NCI-H1436 (cell line): ENCODE measurements at regions not wholly inside any gene's neighbourhood (a gene's known extent, or its start where the extent isn't known, plus 50 kb on each side); places are given as distances from the start of the nearest gene placed in this dataset.

Experiments used
- DNase-seq: peaks from one replicate; lab custom pipeline; 2025; lab: John Stamatoyannopoulos, UW

DNA sequence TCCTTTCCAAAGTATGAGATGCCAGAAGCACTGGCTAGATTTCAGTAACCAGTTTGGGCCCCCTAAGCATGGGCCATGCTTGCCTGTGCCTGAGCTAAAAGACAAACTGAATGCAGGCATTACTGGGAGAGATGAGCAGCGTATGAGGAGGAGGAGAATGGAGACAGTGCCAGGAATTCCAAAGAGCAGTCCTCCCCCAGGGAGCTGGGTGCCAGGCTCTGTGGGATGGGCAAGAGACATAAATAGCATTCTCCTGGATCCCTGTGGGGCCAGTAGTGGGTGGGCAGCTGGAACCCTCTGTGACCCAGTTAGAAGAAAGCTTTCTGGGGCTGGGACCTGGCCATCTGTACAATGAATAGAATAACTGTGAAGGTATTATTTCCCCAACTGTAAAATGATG, 235.6 kb downstream of the KCNA4 start:
- no peak for DNase-seq

DNA sequence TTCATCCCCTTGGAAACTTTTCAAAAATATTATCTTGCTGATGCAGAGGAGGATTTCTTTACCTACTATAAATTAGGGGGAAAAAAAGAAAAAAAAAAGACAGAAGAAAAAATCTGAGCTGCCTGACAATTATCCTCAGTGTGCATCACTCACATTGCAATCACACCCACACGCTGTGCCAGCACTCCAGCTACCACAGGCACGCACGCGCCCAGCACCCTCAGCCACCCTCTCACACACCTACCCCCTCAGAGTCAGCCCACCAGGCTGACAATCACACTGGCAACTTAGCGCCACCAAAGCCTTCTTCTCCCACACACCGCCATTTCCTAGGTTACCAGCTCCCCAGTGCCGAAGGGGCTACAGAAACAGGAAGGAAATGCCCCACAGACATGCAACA, 236.1 kb downstream of the KCNA4 start:
- no peak for DNase-seq

DNA sequence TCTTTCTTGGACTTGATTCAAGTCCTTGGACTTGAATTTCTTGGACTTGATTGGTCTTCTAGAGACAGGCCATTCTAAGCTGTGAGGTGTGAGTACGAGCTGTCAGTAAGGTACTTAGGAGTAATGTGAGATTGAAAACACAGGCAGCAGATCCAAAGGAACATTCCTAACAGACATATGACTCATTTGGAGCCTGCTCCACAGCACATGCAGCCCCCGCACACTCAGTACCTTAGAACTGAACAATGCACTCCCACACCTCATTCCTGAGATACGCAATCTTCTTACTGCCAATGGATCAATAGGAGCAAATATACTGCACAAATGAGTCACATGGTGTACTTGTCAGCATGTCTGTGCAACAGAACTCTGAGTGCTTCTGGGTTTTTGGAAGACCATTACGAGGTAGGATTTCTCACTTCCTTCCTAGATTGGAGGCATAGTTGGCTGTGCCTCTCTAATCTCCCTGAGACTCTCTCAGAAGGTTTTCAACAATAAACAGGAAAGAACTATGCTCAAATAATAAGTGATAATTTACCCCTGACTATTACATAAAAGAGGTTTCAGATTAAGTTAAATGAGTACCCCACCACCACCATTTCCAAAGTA, 243.1 kb downstream of the KCNA4 start:
- DNase-seq = no peak

DNA sequence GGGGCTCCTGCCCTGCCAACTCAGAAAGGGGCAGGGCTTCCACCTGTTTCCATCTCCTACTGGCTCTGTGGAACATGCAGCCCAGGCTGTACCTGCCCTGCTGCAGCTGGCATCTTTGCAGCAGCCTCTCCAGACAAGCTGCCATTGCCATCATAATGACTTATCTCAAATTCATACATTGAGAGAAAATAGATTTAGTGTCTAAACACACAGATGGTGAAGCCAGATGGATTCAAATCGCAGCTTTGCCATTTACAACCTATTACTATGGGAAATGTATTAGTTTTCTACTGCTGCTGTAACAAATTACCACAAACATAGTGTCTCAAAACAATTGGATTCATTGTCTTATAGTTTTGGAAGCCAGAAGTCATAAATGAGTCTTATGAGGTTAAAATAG, 260.0 kb downstream of the KCNA4 start:
- no peak for DNase-seq

DNA sequence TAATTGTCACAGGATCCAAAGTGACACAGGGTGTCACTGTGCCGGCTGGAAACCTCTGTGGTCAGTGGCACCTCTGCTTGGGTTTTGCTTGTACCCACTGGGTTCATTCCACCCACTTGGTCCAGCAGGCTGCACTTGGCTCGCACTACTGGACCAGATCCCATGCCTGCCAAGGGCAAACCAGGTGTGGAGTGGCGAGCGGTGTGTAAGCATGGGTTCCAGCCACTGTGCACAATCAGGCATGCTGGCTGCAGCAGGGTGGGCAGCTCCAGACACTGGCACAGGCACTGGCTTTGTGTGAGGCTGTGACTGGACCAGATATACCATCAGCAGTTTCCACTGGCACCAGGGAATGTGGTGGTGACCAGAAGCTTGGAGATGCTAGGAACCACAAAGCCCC, 261.4 kb downstream of the KCNA4 start:
- no peak for DNase-seq

DNA sequence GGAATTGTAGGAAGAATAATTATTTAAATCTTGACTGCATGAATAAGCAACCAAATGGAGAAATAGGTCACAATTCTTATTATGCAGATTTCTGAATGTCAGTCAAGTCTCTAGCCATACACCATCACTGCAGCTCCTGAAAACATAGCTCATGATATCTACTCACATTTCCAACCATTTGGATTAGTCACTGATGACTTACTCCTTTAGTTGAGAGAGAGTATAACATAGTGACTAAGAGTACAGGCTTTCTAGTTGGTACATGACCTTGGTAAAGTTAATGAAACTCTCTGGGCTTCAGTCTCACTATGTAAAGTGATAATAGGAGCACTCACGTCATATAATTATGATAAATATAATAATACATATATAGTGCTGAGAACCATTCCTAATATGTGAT, 265.2 kb downstream of the KCNA4 start:
- DNase-seq = no peak

DNA sequence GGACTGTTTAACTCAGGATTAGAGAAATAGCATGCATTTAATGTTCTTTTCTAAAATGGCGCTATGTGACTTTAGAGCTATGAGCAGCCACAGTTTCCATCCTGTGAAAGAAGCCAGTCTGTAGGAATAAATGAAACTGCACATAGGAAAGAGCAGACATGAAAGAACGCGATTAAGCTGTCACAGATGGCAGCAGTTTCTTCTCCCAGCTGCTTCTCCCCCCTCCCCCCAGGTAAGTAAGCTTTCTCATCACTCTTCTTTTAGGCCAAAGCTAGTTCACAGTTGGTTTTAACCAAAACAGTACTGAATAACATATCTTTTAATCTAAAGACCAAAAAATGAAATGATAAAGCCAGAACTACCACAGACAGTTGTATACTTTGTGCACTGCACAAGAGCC, 266.4 kb downstream of the KCNA4 start:
- DNase-seq = no peak

DNA sequence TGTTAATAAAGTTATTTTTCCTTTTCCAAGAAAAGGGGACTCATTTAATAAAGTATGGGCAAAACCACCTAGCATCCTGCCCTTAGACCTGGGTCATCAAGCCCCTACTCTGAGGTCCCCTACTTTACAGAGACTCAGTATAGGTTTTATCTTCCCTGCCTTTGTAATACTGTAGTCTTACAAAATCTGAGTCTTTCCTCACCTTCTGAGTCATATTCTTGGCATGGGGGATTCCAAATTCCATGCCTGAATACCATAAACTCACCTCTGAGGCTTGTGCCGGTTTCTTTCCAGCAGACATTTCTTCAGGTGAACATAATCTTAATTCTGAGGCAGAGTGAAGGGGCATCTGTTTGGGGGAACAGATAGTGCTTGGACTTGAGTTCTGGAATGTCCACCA, 282.5 kb downstream of the KCNA4 start:
- DNase-seq = no peak

DNA sequence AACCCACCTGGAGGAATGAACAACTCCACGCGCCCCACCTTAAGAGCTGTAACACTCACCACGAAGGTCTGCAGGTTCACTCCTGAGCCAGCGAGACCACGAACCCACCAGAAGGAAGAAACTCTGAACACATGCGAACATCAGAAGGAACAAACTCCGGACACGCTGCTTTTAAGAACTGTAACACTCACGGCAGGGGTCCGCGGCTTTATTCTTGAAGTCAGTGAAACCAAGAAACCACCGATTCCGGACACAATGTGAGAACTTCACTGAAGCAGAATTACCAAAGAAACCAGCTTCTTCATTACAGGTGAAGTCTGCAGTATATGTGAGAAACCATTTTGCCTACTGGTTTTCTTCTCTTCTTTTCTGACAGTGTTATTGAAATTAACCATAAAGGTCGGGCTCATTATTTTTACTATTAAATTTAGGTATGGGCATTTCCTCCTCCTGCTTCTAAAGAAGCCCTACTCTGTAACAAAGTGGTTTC, 303.0 kb downstream of the KCNA4 start:
- no peak for DNase-seq

DNA sequence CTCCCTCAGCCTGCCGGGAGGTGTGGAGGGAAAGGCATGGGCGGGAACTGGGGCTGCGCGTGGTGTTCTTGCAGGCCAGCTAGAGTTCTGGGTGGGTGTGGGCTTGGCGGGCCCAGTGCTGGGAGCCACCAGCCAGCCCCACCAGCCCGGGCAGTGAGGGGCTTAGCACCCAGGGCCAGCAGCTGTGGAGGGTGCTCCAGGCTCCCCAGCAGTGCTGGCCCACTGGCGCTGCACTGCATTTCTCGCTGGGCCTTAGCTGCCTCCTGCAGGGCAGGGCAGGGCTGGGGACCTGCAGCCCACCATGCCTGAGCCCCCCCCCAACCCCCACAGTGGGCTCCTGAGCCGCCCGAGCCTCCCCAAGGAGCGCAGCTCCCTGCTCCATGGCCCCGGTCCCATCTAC, 304.2 kb downstream of the KCNA4 start:
- DNase-seq = no peak

DNA sequence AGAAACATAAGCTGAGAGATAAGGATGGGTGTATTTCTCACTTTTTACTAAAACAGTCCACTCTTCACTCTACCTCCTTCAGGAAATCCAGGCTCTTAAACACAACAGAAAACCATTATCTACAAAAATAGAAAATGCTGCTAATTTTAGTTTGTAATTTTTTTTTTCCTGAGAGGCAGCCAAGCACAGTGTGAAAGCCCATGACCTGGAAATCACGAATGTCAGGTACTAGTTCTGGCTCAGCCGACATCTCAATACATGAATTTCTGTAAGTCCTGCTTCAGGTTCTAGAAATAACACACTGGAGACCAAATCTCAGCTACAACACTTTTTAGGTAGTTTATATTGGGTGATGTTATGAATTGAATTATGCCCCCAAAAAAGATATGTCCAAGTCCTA, 308.9 kb downstream of the KCNA4 start:
- no peak for DNase-seq

DNA sequence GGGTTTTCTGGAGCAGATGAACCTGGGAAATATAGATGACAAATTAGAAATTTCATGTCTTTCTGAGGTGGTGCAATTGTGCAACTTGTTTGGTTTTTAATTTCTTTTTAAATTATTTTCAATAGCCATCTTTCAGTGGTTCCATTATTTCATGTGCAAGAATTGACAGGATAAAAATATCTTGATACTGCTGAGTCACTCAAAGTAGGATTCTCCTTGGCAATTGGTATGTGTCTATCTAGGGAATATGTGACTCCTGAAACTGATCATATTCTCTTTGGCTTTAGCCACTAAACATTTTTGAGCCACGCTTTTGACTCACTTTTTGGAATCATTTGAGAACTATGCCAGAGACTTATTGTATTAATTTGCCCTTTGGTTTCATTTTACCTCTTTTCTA, 331.5 kb downstream of the KCNA4 start:
- DNase-seq = no peak

DNA sequence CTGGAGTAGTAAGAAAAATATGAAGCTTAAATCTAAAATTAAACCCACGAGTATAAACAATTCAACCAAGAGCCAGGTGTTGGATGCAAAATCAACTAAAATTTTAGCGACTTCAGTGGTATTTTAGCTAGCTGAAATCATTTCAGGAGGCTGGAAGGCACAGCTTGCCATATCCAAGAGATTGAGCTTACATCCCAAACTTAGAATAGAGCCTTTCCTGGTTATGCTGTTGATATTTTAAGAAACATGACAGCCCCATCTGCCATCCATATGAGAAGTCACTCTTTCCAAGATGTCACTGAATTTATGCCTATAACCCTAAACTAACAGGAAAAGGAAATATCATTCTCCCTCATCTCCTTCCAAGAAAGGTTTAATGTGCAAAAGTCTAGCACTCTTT, 334.0 kb downstream of the KCNA4 start:
- DNase-seq = no peak

DNA sequence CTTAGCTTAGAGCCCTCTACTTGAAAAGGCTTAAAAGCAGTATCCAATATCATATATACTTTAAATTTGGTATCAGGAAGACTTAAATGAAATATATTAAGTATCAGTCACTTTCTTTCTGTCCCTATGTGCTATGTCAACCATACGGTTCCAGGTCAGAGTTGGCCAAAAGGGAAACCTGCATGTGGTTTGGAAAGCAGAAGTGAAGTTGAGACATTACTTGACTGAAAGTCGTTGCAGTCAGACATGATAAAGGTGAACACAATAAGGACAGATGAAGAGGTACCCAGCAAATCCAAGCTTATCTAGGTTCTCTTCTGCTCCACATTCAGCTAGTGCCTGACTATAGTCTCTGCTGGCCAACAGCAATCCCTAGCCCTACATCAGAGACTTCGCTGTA, 336.8 kb downstream of the KCNA4 start:
- DNase-seq = no peak

DNA sequence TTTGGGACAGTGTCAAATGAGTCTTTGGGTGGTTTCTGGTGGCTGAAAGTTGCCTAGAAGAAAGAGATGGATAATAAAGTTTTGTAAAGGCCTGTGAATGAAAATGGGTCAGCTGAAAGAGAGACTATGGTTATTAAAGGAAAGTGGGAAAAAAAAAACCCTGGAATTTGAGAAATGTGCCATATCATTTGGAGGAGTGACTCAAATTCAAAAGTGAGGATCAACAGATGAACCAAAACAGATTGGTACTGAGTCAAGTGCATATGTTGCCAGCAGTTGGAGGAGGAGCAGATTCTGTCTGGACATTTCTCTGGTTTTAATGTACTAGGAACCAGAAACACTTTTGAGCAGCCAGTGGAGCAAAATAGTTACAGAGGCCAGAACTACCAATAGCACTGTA, 339.8 kb downstream of the KCNA4 start:
- no peak for DNase-seq

DNA sequence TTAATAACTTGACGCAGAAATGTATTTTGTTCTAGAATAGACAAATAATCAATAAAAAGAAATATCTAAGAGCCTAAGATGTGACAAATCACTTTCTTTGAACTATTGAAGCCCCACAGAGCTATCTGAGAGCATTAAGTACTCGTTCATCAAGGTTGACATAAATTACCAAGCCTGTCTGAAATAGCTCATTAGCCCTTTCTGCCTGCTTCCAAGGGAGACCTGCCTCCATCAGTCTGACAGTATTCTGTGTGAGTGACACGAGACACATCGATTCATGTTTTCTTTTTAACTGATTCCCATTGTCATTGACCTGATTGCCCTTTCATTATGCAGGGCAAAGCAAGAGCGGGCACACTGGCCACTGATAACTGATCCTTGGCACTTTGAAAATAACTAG, 347.5 kb downstream of the KCNA4 start:
- DNase-seq = no peak

DNA sequence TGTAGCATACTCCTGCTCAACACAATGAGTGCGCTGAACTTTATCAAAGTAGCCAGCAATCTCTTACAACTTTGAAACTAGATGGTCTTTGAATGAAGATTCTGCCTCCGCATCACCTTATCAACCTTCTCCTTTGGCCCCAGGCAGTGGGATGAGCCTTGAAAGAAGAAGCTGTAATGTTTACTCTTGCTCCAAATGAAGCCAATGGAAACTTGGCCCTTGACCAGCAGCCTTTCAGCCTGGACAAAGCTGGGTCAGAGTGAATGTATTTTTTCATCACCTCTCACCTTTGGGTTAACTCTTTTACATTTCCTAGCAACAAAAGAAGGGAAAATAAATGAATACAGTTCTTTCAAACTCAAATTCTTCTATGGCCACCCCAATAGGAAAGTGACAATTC, 359.1 kb downstream of the KCNA4 start:
- no peak for DNase-seq

DNA sequence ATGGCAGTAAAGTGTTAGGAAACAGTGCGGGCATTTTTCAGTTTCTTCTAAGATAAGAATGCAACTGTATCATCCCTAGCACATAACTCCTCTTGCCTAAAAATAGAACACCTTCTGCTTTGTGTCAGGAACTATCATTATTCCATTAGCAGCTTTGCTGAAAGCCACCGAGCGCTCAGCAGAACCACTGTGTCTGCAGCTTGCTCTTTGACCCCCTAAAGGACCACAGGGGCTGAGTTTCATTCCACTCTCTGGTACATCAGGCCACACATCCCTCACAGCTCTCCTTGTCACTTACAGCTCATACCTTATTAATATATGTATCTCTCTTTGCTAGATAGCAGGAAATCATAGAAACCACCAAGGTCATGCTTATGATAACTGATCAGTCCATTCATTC, 360.2 kb downstream of the KCNA4 start:
- DNase-seq = no peak

DNA sequence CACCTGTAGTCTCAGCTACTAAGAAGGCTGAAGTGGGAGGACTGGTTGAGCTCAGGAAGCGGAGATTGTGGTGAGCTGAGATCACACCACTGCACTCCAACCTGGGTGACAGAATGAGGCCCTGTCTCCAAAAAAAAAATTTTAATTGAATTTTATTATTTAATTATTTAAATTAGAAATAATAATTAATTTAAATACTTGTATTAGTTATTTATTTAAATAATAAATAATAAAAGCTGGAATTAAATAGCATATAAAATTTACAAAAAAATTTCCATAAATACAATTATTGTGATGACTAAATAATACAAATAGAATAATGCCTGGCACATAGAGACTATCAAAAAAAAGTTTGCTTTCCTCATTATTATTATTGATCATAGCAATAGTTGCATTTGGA, 371.5 kb downstream of the KCNA4 start:
- DNase-seq = no peak

DNA sequence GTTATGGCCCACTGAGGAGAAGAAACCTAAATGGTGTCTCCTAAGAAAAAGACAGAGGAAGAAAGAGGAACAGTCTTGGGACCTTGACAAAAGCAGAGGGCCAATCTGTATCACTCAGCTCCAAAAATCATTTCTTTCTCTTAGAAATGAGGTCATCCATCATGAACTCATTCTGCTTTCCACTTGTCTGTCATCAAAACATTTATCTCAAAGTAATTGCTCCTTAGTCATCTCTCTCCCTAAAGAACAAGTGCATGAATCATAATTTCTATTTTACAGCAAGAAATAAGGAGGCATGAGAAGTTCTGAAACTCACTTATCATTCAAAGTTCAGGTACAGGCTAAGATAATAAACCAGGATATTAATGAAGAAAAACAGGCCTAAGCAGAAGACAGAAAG, 375.6 kb downstream of the KCNA4 start:
- no peak for DNase-seq

DNA sequence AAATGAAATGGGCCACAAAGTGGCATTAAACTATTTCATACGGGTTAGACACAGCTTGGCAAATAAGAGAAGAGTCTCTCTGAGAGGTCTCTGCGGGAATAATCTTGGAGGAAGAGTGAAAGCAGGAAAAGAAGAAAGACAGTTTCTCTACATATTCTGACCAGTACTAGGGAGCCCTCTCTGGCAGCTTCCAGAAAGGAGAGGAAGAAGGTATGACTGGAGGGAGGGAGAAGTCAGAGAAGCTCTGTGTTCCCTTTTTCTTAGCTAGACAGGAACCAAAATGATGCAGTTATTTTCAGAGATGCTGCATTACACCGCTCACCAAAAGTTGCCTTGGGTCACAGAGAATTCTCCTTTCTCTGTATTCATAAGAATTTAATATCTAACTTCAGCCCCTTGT, 382.1 kb downstream of the KCNA4 start:
- DNase-seq = no peak

DNA sequence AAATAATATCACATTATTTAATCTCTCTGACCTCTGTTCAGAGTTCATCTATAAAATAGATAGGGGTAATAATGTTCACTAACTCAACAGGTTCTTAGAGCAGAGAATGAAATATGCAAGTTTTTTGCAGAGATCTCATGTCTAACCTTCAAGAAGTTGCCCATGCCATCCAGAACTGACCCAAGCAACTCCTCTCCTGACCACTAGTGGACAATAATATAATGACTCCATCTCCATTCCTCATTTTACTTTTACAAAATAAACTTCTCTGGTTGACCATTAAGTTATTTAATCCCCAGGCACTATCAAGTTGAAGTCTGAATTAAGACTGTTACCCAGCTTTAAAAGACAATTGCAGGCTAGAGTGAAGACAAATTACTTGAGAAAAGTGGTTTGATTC, 382.6 kb downstream of the KCNA4 start:
- DNase-seq = no peak

DNA sequence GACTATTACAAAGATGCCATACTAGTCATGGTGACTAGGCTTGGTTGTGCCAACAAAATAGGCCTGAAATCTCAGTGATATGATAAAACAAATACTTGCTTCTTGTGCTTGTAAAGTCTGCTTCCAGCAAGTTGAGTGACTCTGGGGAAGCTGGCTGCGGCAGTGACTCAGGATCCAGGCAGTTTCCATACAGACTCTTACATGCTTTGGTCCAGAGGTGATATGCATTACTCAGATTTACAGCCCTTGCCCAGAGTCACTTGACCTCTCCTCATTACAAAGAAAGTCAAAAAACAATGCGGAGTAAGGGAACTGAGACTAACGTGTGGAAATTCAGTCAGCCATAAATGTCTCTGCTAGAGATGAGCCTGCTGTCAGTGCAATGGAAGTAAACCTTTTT, 387.5 kb downstream of the KCNA4 start:
- no peak for DNase-seq

DNA sequence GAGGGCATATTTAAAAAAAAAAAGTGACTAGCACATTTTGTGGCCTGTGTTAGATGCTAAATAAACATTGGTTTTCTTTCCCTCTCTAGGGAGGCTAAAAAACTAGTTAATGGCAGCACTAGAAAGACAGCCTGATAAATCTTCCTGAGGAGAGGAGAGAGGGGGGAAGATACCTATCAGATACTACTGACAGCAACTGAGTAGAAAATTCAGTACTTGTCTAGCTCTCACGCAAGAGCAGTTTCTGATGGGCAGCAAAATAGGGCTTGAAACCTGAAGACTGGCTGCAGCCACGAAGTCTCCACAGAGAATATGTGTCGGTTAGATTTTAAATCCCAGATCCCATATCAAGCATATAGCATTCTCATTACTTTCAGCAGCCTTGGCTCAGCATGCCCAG, 388.2 kb downstream of the KCNA4 start:
- DNase-seq = no peak

DNA sequence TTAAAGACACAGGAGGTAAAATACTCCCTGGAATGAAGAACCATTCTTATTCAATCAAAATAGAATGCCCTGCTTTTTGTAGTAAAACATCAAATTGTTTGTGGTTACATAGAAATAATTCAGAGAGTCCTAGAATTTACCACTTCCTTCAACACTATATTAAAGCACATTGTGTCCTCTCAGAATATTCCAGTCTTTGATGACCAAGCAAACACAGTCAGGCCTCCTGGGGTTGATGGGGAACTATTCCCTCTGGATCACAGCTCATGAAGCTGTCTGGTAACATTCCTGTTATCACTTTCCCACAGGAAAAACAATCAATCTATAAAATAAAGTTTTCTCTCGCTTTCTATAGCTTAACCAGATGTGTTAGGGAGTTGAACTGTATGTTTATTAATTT, 389.3 kb downstream of the KCNA4 start:
- no peak for DNase-seq
